HG03135 (cell line): ENCODE measurements at regions not wholly inside any gene's neighbourhood (a gene's known extent, or its start where the extent isn't known, plus 50 kb on each side); places are given as distances from the start of the nearest gene placed in this dataset.
"Not testable (repeated sequence)": the region's sequence is repeated elsewhere in the genome, so short reads cannot be mapped to it uniquely, and the experiment has no call there.

ENCODE experiments used
- ATAC-seq: cut with Tn5 transposase; IDR thresholded peaks from one replicate; pipeline ENCODE4 v1.9.1; 2021; ENCODE audit warnings: mild to moderate bottlenecking, moderate library complexity; ENCODE audit not compliant: unreplicated experiment

DNA sequence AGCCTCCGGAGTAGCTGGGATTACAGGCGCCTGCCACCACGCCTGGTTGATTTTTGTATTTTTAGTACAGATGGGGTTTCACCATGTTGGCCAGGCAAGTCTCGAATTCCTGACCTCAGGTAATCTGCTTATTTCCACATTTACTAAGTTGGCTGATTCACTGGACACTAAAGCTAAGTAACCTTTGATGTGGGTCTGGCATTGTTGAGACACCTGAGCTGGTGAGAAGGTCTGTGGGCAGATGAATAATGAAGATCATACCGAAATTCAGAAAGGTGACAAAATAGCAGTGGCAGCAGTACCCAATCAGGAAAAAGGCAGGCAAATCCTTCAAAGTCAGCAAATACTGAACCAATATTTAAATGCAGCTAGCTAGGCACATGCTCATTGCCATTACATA lies 210.6 kb upstream of the ZNF608 start:
- no peak for ATAC-seq

DNA sequence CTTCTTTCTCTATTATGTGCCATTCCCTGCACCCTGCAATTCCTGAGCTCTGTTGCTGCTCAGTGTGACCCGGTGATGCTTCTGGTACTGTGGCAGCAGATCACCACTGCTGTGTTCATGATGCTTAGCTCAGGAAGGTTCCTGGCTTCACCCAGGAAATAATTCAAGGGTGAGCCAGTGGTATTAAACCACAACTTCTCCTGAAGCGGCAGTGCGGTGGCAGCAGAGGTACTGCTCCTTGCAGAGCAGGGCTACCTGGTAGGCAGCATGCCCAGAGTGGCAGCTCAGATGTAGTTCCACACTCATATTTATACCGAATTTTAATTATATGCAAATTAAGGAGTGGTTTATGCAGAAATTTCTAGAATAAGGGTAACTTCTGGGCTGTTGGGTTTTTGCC lies 213.8 kb upstream of the ZNF608 start:
- no peak for ATAC-seq

DNA sequence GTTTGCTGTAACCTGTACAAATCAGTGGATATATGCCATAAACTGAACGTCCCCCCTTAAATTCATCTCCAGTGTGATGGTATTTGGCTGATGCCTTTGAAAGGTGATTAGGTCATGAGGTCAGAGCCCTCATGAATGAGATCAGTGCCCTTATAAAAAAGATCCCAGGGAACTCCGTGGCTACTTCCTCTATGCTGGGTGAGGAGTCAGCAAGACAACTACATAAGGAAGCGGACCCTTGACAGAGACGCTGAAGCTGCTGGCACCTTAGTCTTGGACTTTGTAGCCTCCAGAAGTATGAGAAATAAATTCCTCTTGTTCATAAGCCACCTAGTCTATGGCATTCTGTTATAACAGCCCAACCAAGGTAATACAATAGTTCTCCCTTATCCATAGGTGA lies 215.1 kb upstream of the ZNF608 start:
- no peak for ATAC-seq

DNA sequence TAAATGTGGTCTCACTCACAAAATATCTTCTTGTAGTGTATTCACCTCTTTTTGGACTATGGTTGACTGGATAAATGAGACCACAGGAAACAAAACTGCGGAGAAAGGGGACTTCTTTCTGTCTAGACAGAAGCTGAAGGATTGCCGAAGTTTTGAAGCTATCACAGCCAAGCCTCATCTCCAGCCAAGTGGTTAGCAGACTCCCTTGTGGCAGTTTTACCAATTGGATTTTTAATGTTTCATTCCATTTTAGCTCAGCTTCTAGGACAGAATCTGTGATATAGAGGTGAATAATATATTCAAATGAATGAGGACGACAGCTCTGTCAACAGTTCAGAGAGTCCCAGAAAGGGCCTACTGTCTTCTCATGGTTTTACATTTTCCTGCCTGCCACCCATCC lies 215.7 kb upstream of the ZNF608 start:
- no peak for ATAC-seq

DNA sequence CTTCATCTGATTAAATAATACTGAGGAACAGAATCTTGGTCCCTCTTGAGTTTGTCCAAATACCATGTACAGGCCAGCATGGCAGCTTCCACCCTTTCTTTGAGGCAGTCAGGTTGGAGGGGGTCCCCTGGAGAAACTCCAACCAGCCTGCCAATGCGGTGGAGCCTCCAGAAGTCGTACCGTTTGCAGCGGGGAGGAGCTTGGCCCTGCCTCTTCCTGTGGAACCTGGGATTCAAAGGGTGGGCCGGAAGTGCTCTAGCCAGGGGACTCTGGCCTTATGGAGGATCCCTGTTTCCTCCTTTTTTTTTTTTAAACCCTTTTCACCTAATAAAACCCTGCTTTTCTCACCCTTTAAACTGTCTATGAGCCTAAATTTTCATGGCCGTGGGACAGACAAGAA lies 216.3 kb upstream of the ZNF608 start:
- no peak for ATAC-seq

DNA sequence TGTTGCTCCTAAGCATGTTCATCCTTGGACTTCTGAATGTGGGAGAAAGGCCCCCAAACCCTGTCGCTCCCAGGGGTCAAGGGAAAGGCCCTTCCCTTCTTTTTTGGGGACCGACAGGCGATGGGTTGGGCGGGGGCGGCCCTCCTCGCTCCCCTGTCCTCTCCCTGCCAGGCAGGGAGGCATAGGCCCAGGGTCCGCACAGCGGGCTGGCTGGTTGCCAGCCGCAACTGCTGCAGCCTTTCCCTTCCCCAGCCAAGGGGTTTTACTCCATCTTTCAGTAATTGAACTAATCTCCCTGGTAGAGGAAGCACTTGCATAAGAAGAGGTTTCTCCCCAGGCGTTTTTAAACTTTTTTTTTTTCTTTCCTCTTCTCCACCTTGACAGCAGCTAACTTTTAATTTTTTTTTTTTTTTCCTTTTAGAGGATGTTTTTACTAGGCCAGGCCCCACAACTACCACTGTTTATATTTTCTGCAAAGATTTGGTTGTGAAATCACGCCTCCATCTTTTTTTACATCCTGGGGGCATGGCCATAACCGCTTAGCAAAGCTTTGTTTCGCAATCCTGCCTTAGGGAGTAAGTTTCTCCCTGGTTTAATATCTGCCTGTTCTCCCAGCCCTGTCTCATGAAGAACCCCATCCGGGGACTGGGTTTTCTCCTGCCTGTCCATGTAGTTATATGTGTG lies 216.9 kb upstream of the ZNF608 start:
- no peak for ATAC-seq

DNA sequence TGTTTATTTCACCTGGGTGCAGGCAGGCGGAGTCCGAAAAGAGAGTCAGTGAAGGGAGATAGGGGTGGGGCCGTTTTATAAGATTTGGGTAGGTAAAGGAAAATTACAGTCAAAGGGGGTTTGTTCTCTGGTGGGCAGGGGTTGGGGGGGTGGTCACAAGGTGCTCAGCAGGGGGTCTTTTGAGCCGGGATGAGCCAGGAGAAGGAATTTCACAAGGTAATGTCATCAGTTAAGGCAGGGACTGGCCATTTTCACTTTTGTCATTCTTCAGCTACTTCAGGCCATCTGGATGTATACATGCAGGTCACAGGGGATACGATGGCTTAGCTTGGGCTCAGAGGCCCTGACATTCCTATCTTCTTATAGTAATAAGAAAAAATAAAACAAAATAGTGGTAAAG lies 220.3 kb upstream of the ZNF608 start:
- not testable (repeated sequence) for ATAC-seq

DNA sequence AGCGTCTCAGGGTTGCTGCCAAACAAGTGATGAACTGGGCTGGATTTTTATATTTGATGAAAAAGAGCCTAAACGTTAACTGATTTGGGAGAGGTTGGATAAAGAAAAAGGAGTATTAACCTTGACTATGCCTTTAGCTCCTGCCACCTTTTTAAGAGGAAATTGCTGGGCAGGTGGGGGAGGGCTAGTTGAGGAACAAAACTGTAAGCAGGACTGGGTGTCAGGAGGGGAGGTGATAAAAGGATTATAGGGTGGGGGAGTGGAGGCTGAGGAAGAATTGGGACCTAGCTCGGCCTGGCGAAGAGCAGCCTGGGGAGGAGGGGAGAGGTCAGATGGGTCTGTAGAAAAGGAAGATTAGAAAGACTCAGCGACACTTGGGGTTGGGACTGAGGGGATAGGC lies 223.9 kb upstream of the ZNF608 start:
- not testable (repeated sequence) for ATAC-seq

DNA sequence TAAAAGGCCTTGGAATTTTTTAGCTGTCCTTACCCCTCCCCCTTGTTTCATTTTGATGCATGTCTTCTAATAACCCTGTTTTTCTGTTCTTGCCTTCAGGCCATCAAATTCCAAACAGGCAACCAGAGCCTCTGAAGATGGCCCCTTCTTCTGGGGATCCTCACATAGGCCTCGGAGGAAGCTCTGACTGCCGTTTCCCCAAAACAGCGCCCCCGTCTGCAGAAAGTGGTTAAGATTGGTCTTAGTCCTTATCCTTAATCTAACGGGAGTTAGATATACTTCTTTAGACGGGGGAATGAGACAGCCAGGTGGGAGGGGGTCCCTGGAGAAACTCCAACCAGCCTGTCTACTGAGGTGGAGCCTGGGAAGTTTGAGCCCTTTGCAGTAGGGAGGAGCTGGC lies 226.3 kb upstream of the ZNF608 start:
- no peak for ATAC-seq

DNA sequence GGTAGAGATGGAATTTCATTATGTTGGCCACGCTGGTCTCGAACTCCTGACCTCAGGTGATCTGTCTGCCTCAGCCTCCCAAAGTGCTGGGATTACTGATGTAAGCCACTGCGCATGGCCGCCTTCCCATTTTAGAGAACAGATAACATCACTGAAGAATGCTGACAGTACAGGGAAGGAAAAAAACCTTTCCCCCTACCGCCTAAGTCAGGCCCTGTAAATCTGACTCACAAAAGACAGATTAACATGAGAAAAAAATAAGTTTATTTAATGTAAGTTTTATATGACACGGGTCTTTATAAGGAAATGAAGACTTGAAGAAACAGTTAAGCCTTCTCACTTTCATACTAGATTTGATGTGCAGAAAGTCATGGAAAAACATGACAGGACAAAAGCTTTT lies 227.2 kb upstream of the ZNF608 start:
- no peak for ATAC-seq

DNA sequence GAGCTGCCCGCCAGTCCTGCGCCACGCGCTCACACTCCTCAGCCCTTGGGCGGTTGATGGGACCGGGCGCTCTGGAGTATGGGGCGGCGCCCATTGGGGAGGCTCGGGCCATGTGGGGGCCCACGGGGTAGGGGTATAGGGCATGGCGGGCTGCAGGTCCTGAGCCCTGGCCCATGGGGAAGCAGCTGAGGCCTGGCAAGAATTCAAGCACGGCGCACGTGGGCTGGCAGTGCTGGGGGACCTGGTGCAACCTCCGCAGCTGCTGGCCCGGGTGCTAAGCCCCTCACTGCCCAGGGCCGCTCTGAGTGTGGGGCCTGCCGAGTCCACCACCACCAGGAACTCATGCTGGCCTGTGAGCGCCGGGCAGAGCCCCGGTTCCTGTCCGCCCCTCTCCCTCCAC lies 229.6 kb upstream of the ZNF608 start:
- no peak for ATAC-seq

DNA sequence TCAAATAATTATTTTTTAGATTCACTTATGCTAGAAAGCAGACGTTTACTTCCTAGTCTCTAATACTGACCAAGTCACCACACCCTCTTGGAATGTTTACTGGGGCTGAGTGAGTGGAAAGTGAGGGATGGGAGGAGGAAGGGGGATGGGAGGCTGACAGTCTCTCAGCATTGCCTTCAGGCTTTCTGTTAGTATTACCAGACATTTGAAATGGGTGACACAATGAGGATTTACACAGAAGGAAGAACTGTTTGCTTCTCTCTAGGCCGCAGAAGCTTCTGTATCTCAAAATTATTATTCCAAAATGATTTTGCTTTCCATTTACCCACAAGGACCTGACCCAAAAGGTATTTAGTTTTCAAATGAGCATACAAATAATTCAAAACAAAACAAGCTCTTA lies 232.8 kb upstream of the ZNF608 start:
- no peak for ATAC-seq

DNA sequence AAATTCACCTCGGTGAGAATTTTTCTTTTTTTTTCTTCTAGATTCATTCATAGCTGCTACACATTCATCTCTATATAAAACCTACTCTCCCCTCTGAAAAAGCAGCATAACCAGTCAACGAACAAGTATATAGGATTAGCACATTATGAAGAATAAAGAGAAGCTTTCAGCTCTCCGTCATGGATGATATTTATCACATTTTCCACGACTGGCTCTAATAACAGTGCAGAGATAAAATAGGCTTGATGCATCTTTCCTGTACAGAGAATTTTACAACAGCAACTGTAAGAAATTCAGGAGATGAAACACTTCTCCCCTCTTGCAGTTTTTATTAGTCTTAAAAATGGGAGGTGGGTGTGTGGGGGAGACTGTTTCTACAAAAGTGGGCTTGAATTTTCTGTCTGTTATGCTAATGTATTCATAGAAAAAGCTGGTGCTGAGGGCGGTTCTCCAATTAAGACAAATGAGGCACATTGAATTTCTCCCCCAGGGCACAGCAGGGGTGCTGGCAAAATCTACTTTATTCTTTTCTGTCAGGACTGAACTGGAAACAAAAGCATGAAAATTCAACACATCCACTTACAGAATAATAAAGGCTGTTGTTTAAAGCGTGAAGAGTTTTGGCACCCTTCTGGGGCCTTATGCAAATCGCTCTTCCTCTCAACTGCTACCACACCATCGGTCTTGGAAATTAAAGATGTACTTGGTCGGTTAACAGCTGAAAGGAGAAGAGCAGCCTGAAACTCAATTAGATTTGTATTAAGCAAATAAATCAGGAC lies 233.9 kb upstream of the ZNF608 start:
- peak; percentile 91 for ATAC-seq

DNA sequence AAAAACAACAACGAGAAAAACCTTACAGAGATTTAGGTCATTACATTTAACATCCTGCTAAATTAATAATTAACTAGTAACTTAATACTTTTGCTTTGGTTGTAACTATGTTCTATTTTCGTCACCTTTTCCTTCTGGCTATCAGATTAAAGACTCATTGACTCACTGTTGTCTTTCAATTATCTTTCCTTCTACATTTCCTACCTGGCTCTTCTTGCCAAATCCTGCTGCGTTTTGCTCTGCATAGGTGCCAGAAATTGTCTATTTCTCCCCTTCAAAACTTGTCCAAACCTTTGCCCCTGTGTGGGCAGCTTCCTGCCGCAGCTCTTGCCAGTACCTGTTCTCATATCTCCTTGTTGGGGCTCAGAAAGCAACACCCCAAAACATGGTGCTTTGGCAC lies 235.5 kb upstream of the ZNF608 start:
- ATAC-seq = no peak

DNA sequence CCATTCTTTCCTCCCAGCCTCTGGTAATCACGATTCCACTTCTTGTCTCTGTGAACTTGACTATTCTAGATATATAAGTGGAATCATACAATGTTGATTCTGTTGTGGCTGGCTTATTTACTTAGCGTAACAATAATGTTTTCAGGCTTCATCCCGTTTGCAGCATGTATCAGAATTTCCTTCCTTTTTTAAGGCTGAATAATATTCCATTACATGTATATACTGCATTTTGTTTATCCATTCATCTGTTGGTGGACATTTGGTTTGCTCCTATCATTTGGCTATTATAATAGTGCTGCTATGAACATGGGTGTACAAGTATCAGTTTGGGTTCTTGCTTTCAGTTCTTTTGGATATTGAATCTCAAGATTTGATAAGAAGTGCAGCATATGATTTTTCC lies 239.7 kb upstream of the ZNF608 start:
- ATAC-seq = no peak

DNA sequence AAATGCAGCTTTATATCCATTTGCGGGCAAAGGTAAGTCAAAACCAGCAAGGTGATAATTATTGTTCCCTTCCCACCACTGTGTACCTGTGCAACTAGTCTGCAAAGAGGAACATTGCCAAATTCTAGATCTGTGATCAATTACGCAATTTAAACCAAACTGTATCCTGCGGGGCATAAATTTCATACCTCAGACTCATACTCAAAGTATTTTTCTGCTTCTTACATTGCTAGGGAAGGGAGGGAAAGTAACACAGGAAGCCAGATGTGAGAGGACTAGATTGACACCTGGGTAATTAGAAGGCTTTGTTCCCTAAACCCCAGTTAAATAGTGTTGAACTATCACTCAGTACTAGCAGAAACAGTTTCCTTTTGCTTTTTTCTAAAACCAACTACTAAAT lies 240.2 kb upstream of the ZNF608 start:
- no peak for ATAC-seq

DNA sequence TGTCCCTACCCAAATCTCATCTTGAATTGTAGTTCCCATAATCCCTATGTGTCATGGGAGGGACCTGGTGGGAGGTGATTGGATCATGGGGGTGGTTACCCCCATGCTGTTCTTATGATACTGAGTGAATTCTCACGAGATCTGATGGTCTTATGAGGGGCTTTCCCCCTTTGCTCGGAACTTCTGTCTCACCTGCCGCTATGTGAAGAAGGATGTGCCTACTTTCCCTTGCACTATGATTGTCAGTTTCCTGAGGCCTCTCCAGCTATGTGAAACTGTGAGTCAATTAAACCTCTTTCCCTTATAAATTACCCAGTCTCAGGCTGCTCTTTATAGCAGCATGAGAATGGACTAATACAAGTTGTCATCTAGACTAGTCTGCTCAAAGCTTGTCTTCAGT lies 241.3 kb upstream of the ZNF608 start:
- ATAC-seq = not testable (repeated sequence)

DNA sequence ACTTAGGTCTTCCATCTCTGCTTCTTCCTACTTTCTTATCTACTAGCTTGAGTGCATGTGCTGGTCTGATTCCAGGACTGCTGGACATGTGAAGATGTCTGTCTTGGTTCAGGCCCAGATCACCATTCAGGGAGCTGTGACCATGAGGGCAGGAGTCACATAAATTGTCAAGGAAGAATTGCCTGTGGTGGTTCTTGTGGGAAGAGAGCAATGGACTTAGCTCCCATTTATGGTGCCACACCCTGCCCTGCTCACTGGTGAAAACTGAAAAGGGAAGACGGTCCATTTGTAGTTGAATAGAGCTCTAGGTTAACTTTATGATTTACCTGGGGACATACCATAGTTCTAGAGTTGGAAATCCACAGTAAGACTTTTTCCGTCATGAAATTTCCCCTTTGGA lies 244.3 kb upstream of the ZNF608 start:
- no peak for ATAC-seq

DNA sequence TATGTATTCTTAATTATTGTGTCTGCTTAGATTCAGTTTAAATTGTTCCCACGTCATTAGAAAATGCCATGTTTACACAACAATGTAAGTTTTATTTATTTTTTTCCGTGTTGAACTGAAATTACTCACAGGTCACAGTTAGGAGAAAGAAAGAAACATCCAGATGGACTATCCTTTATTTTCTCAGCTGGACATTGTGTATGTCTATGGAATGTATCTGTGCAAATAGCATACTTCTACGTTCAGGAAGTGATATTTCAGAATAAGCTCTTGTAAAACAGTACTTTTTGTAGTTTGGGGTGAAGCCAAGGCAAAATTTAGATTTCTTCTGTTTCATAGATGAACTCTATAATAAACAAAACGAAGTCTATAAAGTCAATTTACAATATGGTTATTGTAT lies 249.0 kb upstream of the ZNF608 start:
- no peak for ATAC-seq

DNA sequence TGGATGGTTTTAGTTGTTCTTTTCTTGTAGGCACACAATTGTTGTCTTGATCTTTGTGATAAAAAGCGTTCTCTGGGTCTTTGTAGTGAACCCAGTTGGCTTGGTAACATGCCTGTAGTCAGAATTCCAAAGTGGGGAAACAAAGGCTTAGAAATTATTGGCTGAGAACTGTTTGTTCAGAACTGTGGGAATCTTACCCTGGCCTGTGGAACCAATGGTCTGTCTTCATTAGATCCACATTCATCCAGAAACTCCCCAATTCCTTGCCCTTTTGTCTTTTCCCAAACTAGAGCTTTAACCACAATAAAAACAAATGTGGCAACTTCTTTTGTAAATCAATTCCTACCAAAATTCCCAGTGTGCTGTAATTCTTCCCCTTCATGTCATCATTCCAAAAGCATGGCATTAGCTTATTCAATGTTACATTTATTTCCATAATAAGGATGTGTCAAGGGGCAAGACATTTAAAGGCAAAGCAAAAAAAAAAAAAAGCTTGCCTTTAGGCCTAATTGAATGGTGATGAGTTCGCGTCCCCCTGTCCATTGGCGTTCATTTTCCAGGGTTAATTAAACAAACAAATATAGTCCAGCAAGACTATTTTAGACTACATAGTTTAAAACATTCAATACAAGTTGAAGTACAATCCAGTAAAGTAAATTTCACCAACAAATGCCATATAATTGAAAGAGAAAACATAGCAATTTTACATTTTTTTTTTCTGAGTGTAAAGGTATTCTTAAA lies 249.8 kb upstream of the ZNF608 start:
- ATAC-seq = no peak

DNA sequence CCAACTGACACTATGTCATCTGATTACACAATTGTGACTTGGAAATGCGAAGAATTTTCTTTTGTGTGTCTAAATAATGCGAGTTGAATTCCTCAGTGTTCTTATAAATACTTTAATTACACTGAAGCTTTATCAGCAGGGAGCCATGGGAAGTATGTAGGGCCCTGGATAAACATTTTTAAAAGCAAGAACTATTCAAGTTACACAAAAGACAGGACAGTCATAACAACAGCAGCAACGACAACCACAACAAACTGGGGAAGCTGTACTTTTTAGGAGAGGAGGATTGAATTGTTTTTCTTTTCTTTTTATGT lies 250.3 kb upstream of the ZNF608 start:
- ATAC-seq = no peak

DNA sequence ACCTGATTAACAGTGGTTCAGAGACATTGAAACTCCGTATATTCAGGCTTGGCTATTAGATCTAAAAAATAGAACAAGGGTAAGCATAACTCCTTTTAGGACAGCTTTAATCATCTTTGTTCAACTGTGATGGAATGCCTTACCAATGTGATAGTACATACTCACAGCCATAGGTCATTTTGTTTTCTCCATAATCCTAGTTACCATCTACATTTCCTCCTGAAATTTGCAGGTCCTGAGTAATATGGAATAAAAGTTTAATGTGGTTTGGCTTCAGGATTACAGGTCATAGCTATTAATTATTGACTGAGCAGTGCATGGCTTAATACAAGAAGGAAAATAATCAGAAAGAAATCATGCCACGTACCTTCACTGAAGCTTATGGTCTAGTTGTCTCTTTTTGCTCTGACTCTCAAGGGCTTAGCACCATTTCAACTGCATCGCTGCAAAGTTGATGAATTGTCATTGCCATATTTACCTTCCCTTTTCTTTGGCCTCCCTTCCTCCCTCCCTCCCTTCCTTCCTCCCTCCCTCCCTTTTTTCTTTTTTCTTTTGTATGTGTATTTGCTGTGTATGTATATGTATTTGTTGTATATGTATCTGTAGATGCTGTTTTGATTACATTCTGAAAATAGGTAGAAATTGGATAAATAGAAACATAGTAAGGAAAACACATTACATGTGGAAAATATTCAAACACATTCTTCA lies 250.9 kb upstream of the ZNF608 start:
- no peak for ATAC-seq
